Heart right ventricle (tissue), 16 donors: ENCODE measurements at regions not wholly inside any gene's neighbourhood (a gene's known extent, or its start where the extent isn't known, plus 50 kb on each side); places are given as distances from the start of the nearest gene placed in this dataset.

Source experiments
- ATAC-seq, 8 donors: fragments of 200-7000 bp; cut with Tn5 transposase; one replicate each; pipeline ENCODE4 v1.9.1; 2020; ENCODE audit warnings: mild to moderate bottlenecking in 8 of 8, moderate library complexity in 8 of 8, moderate number of reproducible peaks in 1 of 8
- DNase-seq, 2 donors: peaks; one replicate each; pipeline ENCODE4 v3.0.0-alpha.2; 2020
- H3K27ac ChIP-seq, 10 donors: fragments of 200-600 bp; sonication (generic) in 2 of 10; one replicate each; pipeline versions ENCODE4 v1.5.0 to v1.8.0; 2020 to 2022; ENCODE audit warnings: mild to moderate bottlenecking in 3 of 10
- H3K27me3 ChIP-seq, 7 donors: fragments of 200-600 bp; one replicate each; pipeline ENCODE4 v1.8.0; 2021 to 2022; ENCODE audit warnings: mild to moderate bottlenecking in 2 of 7
- H3K36me3 ChIP-seq, 9 donors: fragments of 200-600 bp; sonication (generic) in 1 of 9; one replicate each; pipeline versions ENCODE4 v1.5.0 to v1.8.0; 2020 to 2022; ENCODE audit warnings: mild to moderate bottlenecking in 2 of 9
- H3K4me1 ChIP-seq, 9 donors: fragments of 200-600 bp; sonication (generic) in 1 of 9; one replicate each; pipeline versions ENCODE4 v1.5.0 to v1.8.0; 2020 to 2022; ENCODE audit warnings: mild to moderate bottlenecking in 4 of 9
- H3K4me3 ChIP-seq, 10 donors: fragments of 200-600 bp; sonication (generic) in 2 of 10; one replicate each; pipeline versions ENCODE4 v1.5.0 to v1.8.0; 2020 to 2022; ENCODE audit warnings: mild to moderate bottlenecking in 7 of 10, moderate library complexity in 2 of 10
- H3K9me3 ChIP-seq, 11 donors: fragments of 200-600 bp in 10 of 11; sonication (generic) in 2 of 11; one replicate each; pipeline versions ENCODE4 v1.5.0 to v1.8.0; 2013 to 2022; ENCODE audit warnings: mild to moderate bottlenecking in 2 of 11, control low read depth in 1 of 11, moderate library complexity in 1 of 11
- CTCF ChIP-seq, 9 donors: fragments of 200-600 bp; sonication (generic) in 2 of 9; IDR thresholded peaks; one replicate each; pipeline versions ENCODE4 v1.5.0 to v1.8.0; 2021 to 2022; ENCODE audit warnings: antibody characterized with exemption in 9 of 9, mild to moderate bottlenecking in 5 of 9, moderate library complexity in 1 of 9
- WGBS, 2 donors: extraction: QIAGEN DNeasy Blood & Tissue Kit; methylation state at CpG; one replicate each; pipeline ENCODE4 v1.1.7; 2013; ENCODE audit warnings: inconsistent platforms in 1 of 2; 5-methylcytosine and 5-hydroxymethylcytosine counted together
- intact Hi-C, 10 donors: fragments of 100-400 bp; cut with DNase I; formaldehyde crosslinking; loops; one replicate each; pipeline versions ENCODE4 v1.11.1 to v1.14.2; 2022
- donor health status: Arrhythmogenic right ventricular cardiomyopathy.
- donor health status: ischemic (EF 13 %, LVEDD 7.1; RV severe dilation, severe dysfunction).
- donor health status: healthy with polysubstance abuse.
- donor health status: DM: no; HTN: yes; CAD: no.
- donor health status: DM: no; HTN: no; CAD: no.
- donor health status: ischemic (EF 25% LVEDD 6.9; RV normal size, moderate dysfunction).
- donor health status: ischemic (EF 25% LVEDD 5.7; RV mildly dilated, moderate dysfunction).
- donor health status: healthy.
- donor health status: DM: yes; HTN: yes; CAD: no.
- donor health status: Ischemic cardiomyopathy.
- donor health status: ischemic (EF 35%, LVEDD 5.7; RV mildly dilated, moderate dysfunction).
- donor health status: nonischemic (EF 11% LVEDD 7.7; RV severe dilation, severe dysfunction).
- donor health status: DM: yes; HTN: yes; CAD: no.
- donor health status: PGD.
- donor health status: ischemic (EF 29% LVEDD 5.4; RV normal size, mild dysfunction).
- donor health status: nonischemic (EF 23%, LVEDD 6.1; RV moderate dilation, normal function).

- ATAC-seq (peak; percentile 41 to 77 (median 64)), DNase-seq (peak; percentile 70)
- TF ChIP-seq CTCF (IDR thresholded peaks at IDR 0.05) = no peak
- 13 to 21% methylated on average over 22 of the region's 22 CpGs for WGBS, 2 donors
- H3K4me3 ChIP-seq = no peak overlapping the region
- H3K27me3 ChIP-seq = no peaks in the 10 kb centered on the region
- peak overlapping the region; percentile 54 to 87 (median 76) for H3K27ac ChIP-seq
- intact Hi-C loops = loop anchor here in 5 of 10 donors (1.0 to 5.0 kb wide), 5 partner anchors 61 to 137 kb away; partner anchors contain the start of gene GPC1 (in 5 of the 5)
- H3K9me3 ChIP-seq = no peaks in the 10 kb centered on the region
- no peaks in the 10 kb centered on the region for H3K36me3 ChIP-seq
- peaks cover 16 to 53% (median 35%) of the 10 kb centered on the region in 9 donors for H3K4me1 ChIP-seq
Observed at GRCh38 chr2:240374085-240374907, 61.2 kb upstream of the GPC1 start.

GRCh38 chr2:240375024-240375645, 60.3 kb upstream of the GPC1 start:
- TF ChIP-seq CTCF (IDR thresholded peaks at IDR 0.05) = no peak
- peak in 1 of 2 donors; percentile 8 for DNase-seq
- H3K27me3 ChIP-seq = no peaks in the 10 kb centered on the region
- 92 to 96% methylated on average over 28 of the region's 28 CpGs for WGBS, 2 donors
- peaks cover 11 to 45% (median 28%) of the 10 kb centered on the region in 9 donors for H3K4me1 ChIP-seq
- intact Hi-C loops = loop anchor here in 1 of 10 donors (2.0 kb wide), 1 partner anchor 60 kb away; the partner anchor contains the start of gene GPC1
- no peak for ATAC-seq
- H3K4me3 ChIP-seq = no peak overlapping the region
- peaks cover 0 to 6% (median 0%) of the 10 kb centered on the region in 11 donors for H3K9me3 ChIP-seq
- no peaks in the 10 kb centered on the region for H3K36me3 ChIP-seq
- peak overlapping the region in 8 of 10 donors; percentile 54 to 87 (median 76) for H3K27ac ChIP-seq

GRCh38 chr2:240376739-240377138, 58.7 kb upstream of the GPC1 start:
- Histone ChIP-seq H3K27ac (no peak overlapping the region), H3K27me3 (no peaks in the 10 kb centered on the region), H3K36me3 (no peaks in the 10 kb centered on the region), H3K4me1 (peaks cover 8 to 29% (median 16%) of the 10 kb centered on the region in 9 donors), H3K4me3 (no peak overlapping the region), H3K9me3 (peaks cover 0 to 14% (median 0%) of the 10 kb centered on the region in 11 donors)
- intact Hi-C loops = no loop called here
- ATAC-seq (no peak), DNase-seq (peak in 1 of 2 donors; percentile 8)
- 84 to 87% methylated on average over 12 of the region's 12 CpGs for WGBS, 2 donors
- no peak for TF ChIP-seq CTCF (IDR thresholded peaks at IDR 0.05)

DNA sequence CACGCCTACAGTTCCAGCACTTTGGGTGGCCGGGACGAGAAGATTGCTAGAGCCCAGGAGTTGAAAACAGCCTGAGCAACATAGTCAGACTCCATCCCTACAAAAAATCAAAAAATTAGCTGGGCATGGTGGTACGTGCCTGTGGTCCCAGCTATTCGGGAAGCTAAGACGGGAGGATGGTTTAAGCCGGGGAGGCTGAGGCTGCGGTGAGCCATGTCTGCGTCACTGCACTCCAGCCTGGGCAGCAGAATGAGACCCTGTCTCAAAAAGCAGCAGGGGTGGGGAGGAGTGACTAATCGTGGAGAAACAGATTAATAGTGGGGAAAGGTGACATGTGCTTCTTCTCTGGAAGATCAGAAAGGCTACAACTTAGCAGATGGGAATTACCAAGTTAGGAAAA, 58.1 kb upstream of the GPC1 start:
- intact Hi-C loops = no loop called here
- TF ChIP-seq CTCF (IDR thresholded peaks at IDR 0.05) = no peak
- Histone ChIP-seq H3K4me3 (no peak overlapping the region), H3K27ac (no peak overlapping the region), H3K27me3 (no peaks in the 10 kb centered on the region), H3K36me3 (no peaks in the 10 kb centered on the region), H3K4me1 (peaks cover 8 to 23% (median 16%) of the 10 kb centered on the region in 9 donors), H3K9me3 (peaks cover 0 to 14% (median 0%) of the 10 kb centered on the region in 11 donors)
- DNase-seq (no peak), ATAC-seq (no peak)
- WGBS, 2 donors = 82 to 88% methylated on average over 10 of the region's 10 CpGs
